MCF 10A (cell line): ENCODE measurements at regions not wholly inside any gene's neighbourhood (a gene's known extent, or its start where the extent isn't known, plus 50 kb on each side); places are given as distances from the start of the nearest gene placed in this dataset.

Source experiments
- BruUV-seq: library from RNA; stranded (reverse); fragments of 400-500 nt; replicated peaks from 2 replicates; lab custom pipeline; 2021; lab: Mats Ljungman, UMichigan
- CTCF ChIA-PET: fragments of 300-600 bp; sonication (Branson Sonifier 250); formaldehyde crosslinking; extraction: SDS; loops from one replicate; lab custom pipeline; 2021; ENCODE audit warnings: antibody characterized with exemption, inconsistent platforms; lab: Yijun Ruan, JAX
- POLR2A ChIA-PET: fragments of 300-600, 350-650 bp; sonication (Branson Sonifier 250); formaldehyde crosslinking; extraction: SDS; loops from one replicate; lab custom pipeline; 2020; ENCODE audit warnings: antibody characterized with exemption, inconsistent platforms; lab: Yijun Ruan, JAX
- DNase-seq: peaks from one replicate; pipeline ENCODE4 v3.0.0-alpha.2; 2018; ENCODE audit not compliant: unreplicated experiment
- H3K27ac Mint-ChIP-seq: one replicate; pipeline ENCODE4 v1.8.0; 2022; ENCODE audit warnings: mild to moderate bottlenecking, low read depth, mixed read lengths; ENCODE audit not compliant: unreplicated experiment
- H3K27me3 Mint-ChIP-seq: one replicate; pipeline ENCODE4 v1.8.0; 2022; ENCODE audit warnings: mixed read lengths; ENCODE audit not compliant: insufficient read depth, unreplicated experiment
- H3K36me3 Mint-ChIP-seq: one replicate; pipeline ENCODE4 v1.8.0; 2022; ENCODE audit warnings: mild to moderate bottlenecking, moderate library complexity, mixed read lengths; ENCODE audit not compliant: insufficient read depth, unreplicated experiment
- H3K4me1 Mint-ChIP-seq: one replicate; pipeline ENCODE4 v1.8.0; 2022; ENCODE audit warnings: mixed read lengths; ENCODE audit not compliant: insufficient read depth, unreplicated experiment
- H3K4me3 Mint-ChIP-seq: one replicate; pipeline ENCODE4 v1.8.0; 2022; ENCODE audit warnings: mild to moderate bottlenecking, moderate library complexity, mixed read lengths; ENCODE audit not compliant: unreplicated experiment
- H3K9me3 Mint-ChIP-seq: one replicate; pipeline ENCODE4 v1.8.0; 2022; ENCODE audit warnings: mixed read lengths; ENCODE audit not compliant: unreplicated experiment
- intact Hi-C: fragments of 100-400 bp; cut with micrococcal nuclease; formaldehyde crosslinking; loops from 2 replicates; pipeline ENCODE4 v1.14.1; 2022
- TF ChIP-seq, protein P1 (sequence below): fragments of 200-600 bp; IDR thresholded peaks from one replicate; pipeline ENCODE4 v1.8.0; 2022; ENCODE audit warnings: antibody characterized with exemption, mild to moderate bottlenecking; ENCODE audit not compliant: unreplicated experiment

DNA sequence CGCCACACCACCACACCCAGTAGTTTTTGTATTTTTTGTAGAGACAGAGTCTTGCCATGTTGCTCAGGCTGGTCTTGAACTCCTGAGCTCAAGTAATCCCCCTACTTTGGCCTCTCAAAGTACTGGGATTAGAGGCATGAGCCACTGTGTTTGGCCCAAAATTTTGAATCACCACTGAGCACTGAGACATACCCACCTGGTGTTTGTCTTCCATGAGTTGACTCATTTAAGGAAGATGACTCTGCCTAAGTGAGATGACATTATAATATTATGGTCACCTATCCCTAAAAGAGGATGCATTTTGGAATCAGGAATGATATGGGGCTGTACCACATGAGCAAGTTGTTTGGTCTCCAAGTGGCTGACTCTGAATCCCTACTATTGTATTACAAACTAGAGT, 54.6 kb upstream of the RNF217 start:
- intact Hi-C loops = no loop called here
- ChIA-PET POLR2A (no interaction called here), CTCF (interaction anchor here (0.7 kb wide), 1 partner anchor 207 kb away, joined by 3 read pairs; no protein-coding TSS in a partner anchor)
- Mint-ChIP-seq H3K27me3 (no peaks in the 10 kb centered on the region), H3K4me1 (no peaks in the 10 kb centered on the region), H3K27ac (no peak overlapping the region), H3K36me3 (no peaks in the 10 kb centered on the region), H3K4me3 (no peak overlapping the region), H3K9me3 (no peaks in the 10 kb centered on the region)
- DNase-seq = no peak
- TF ChIP-seq, protein P1, sequence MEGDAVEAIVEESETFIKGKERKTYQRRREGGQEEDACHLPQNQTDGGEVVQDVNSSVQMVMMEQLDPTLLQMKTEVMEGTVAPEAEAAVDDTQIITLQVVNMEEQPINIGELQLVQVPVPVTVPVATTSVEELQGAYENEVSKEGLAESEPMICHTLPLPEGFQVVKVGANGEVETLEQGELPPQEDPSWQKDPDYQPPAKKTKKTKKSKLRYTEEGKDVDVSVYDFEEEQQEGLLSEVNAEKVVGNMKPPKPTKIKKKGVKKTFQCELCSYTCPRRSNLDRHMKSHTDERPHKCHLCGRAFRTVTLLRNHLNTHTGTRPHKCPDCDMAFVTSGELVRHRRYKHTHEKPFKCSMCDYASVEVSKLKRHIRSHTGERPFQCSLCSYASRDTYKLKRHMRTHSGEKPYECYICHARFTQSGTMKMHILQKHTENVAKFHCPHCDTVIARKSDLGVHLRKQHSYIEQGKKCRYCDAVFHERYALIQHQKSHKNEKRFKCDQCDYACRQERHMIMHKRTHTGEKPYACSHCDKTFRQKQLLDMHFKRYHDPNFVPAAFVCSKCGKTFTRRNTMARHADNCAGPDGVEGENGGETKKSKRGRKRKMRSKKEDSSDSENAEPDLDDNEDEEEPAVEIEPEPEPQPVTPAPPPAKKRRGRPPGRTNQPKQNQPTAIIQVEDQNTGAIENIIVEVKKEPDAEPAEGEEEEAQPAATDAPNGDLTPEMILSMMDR = no peak
- no TSS peak for BruUV-seq
